HEK293T (cell line): ENCODE measurements at regions not wholly inside any gene's neighbourhood (a gene's known extent, or its start where the extent isn't known, plus 50 kb on each side); places are given as distances from the start of the nearest gene placed in this dataset.

Experiments used
- CTCF ChIA-PET: fragments of 350-600 bp; formaldehyde crosslinking; extraction: SDS; loops from one replicate; lab custom pipeline; 2021; ENCODE audit warnings: antibody characterized with exemption, inconsistent platforms; lab: Yijun Ruan, JAX
- POLR2A ChIA-PET: fragments of 350-600 bp; formaldehyde crosslinking; extraction: SDS; loops from one replicate; lab custom pipeline; 2020; ENCODE audit warnings: antibody characterized with exemption, inconsistent platforms; lab: Yijun Ruan, JAX
- DNase-seq: peaks from one replicate; pipeline ENCODE4 v3.0.0; 2012; ENCODE audit warnings: mixed read lengths; ENCODE audit errors: extremely low spot score
- ARNT ChIP-seq: fragments of 450-650 bp; IDR thresholded peaks from 2 replicates; pipeline ENCODE4 v1.6.1; 2017; ENCODE audit warnings: mild to moderate bottlenecking
- BHLHE40 ChIP-seq: fragments of 450-650 bp; IDR thresholded peaks from 2 replicates; pipeline ENCODE4 v1.6.1; 2016; ENCODE audit warnings: mild to moderate bottlenecking, moderate library complexity, borderline replicate concordance
- CTBP1 ChIP-seq: fragments of 450-650 bp; IDR thresholded peaks from 2 replicates; pipeline ENCODE4 v1.6.1; 2016; ENCODE audit warnings: borderline replicate concordance
- ELF4 ChIP-seq: fragments of 450-650 bp; IDR thresholded peaks from 2 replicates; pipeline ENCODE4 v1.6.1; 2017; ENCODE audit warnings: antibody characterized with exemption
- FOXA1 ChIP-seq: fragments of 450-650 bp; IDR thresholded peaks from 2 replicates; pipeline ENCODE4 v1.6.1; 2016; ENCODE audit warnings: mild to moderate bottlenecking
- FOXK2 ChIP-seq: fragments of 450-650 bp; IDR thresholded peaks from 2 replicates; pipeline ENCODE4 v1.6.1; 2016; ENCODE audit warnings: mild to moderate bottlenecking
- FOXM1 ChIP-seq: fragments of 450-650 bp; IDR thresholded peaks from 2 replicates; pipeline ENCODE4 v1.6.1; 2017; ENCODE audit warnings: mild to moderate bottlenecking, borderline replicate concordance
- HDGF ChIP-seq: fragments of 450-650 bp; IDR thresholded peaks from 2 replicates; pipeline ENCODE4 v1.6.1; 2017; ENCODE audit warnings: antibody characterized with exemption, borderline replicate concordance
- L3MBTL2 ChIP-seq: fragments of 450-650 bp; conservative IDR thresholded peaks from 2 replicates; pipeline ENCODE4 v1.6.1; 2016; ENCODE audit warnings: mild to moderate bottlenecking
- LEF1 ChIP-seq: fragments of 450-650 bp; IDR thresholded peaks from 2 replicates; pipeline ENCODE4 v1.6.1; 2017; ENCODE audit warnings: mild to moderate bottlenecking, borderline replicate concordance
- NFRKB ChIP-seq: fragments of 450-650 bp; IDR thresholded peaks from 2 replicates; pipeline ENCODE4 v1.6.1; 2016; ENCODE audit warnings: mild to moderate bottlenecking, moderate library complexity
- PKNOX1 ChIP-seq: fragments of 450-650 bp; IDR thresholded peaks from 2 replicates; pipeline ENCODE4 v1.6.1; 2016
- SP1 ChIP-seq: fragments of 450-650 bp; IDR thresholded peaks from 2 replicates; pipeline ENCODE4 v1.6.1; 2017
- SUZ12 ChIP-seq: fragments of 450-650 bp; IDR thresholded peaks from 2 replicates; pipeline ENCODE4 v1.6.1; 2016; ENCODE audit warnings: mild to moderate bottlenecking
- TARDBP ChIP-seq: fragments of 450-650 bp; IDR thresholded peaks from 2 replicates; pipeline ENCODE4 v1.6.1; 2016
- ZNF384 ChIP-seq: fragments of 450-650 bp; IDR thresholded peaks from 2 replicates; pipeline ENCODE4 v1.6.1; 2016

- ChIA-PET POLR2A (no interaction called here), CTCF (interaction anchor here (1.2 kb wide), 1 partner anchor 13 kb away, joined by 3 read pairs; no protein-coding TSS in a partner anchor)
- peak; percentile 94 for TF ChIP-seq PKNOX1
- no peak for TF ChIP-seq NFRKB
- DNase-seq: peak; percentile 28
Observed at GRCh38 chr14:76584271-76584702, 177.0 kb upstream of the VASH1 start.

- CTCF ChIA-PET: no interaction called here
- DNase-seq: no peak
- TF ChIP-seq HDGF (no peak), TARDBP (no peak), SUZ12 (no peak), FOXM1 (no peak), BHLHE40 (no peak), FOXA1 (no peak), FOXK2 (no peak), PKNOX1 (no peak), ELF4 (no peak), LEF1 (no peak), NFRKB (no peak), L3MBTL2 (no peak), SP1 (no peak), ZNF384 (no peak)
- POLR2A ChIA-PET: no interaction called here
Observed at GRCh38 chr14:76585616-76586015, 175.7 kb upstream of the VASH1 start.

GRCh38 chr14:76589246-76589645 is 172.0 kb upstream of the VASH1 start:
- no peak for TF ChIP-seq PKNOX1
- no peak for TF ChIP-seq L3MBTL2
- no peak for TF ChIP-seq NFRKB
- no peak for TF ChIP-seq SP1
- TF ChIP-seq BHLHE40: no peak
- no peak for DNase-seq
- ChIA-PET POLR2A (no interaction called here), CTCF (interaction anchor here (0.6 kb wide), 1 partner anchor 24 kb away, joined by 3 read pairs; no protein-coding TSS in a partner anchor)

- ChIA-PET POLR2A (no interaction called here), CTCF (no interaction called here)
- TF ChIP-seq ARNT (no peak), ZNF384 (no peak), PKNOX1 (no peak), FOXA1 (no peak), ELF4 (no peak), CTBP1 (no peak), L3MBTL2 (no peak), FOXM1 (no peak), SP1 (no peak), FOXK2 (no peak), TARDBP (no peak), SUZ12 (no peak), BHLHE40 (no peak), LEF1 (no peak), HDGF (no peak)
- no peak for DNase-seq
Observed at GRCh38 chr14:76591266-76591665, 170.0 kb upstream of the VASH1 start.

- DNase-seq: no peak
- POLR2A ChIA-PET: no interaction called here
- CTCF ChIA-PET: no interaction called here
- TF ChIP-seq TARDBP (no peak), CTBP1 (no peak), FOXM1 (no peak), FOXA1 (no peak), ARNT (no peak), SP1 (no peak), SUZ12 (no peak), PKNOX1 (no peak), NFRKB (no peak), FOXK2 (no peak), HDGF (no peak), LEF1 (no peak), L3MBTL2 (no peak), ELF4 (no peak), BHLHE40 (no peak), ZNF384 (no peak)
Observed at GRCh38 chr14:76595266-76595665, 166.0 kb upstream of the VASH1 start.
